ENCODE measurements at regions not wholly inside any gene's neighbourhood (a gene's known extent, or its start where the extent isn't known, plus 50 kb on each side); places are given as distances from the start of the nearest gene placed in this dataset.

- TF ChIP-seq, protein P1, sequence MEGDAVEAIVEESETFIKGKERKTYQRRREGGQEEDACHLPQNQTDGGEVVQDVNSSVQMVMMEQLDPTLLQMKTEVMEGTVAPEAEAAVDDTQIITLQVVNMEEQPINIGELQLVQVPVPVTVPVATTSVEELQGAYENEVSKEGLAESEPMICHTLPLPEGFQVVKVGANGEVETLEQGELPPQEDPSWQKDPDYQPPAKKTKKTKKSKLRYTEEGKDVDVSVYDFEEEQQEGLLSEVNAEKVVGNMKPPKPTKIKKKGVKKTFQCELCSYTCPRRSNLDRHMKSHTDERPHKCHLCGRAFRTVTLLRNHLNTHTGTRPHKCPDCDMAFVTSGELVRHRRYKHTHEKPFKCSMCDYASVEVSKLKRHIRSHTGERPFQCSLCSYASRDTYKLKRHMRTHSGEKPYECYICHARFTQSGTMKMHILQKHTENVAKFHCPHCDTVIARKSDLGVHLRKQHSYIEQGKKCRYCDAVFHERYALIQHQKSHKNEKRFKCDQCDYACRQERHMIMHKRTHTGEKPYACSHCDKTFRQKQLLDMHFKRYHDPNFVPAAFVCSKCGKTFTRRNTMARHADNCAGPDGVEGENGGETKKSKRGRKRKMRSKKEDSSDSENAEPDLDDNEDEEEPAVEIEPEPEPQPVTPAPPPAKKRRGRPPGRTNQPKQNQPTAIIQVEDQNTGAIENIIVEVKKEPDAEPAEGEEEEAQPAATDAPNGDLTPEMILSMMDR (conservative IDR thresholded peaks at IDR 0.05; ENCODE audit: low read depth, low read length): no peak
- no peak for TF ChIP-seq EZH2 (IDR thresholded peaks at IDR 0.05; ENCODE audit: borderline replicate concordance, low read depth, low read length, poor library complexity, severe bottlenecking)
Observed at GRCh38 chr13:87998081-87998480, 326.9 kb downstream of the SLITRK5 start.

Data from A673 (cell line).